ENCODE measurements at regions not wholly inside any gene's neighbourhood (a gene's known extent, or its start where the extent isn't known, plus 50 kb on each side); places are given as distances from the start of the nearest gene placed in this dataset.

DNA sequence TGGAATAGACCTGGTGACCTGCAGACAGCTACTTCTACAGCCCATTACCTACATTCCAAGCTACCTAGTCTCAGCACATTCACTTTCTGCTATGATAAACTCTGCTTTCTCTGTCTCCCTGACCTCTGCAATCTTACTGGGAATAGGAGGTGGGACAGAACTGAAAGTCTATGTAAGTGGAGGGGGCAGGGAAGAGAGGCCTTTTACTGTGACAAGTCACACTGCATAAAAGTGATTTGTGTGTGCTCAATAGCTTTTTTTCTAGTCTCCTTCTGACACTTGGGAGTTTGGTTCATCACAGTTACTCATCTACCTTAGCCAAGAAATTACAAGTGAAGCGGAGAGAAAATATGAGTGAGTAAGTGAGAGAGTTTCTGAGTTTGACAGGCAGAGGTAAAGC is 322.4 kb downstream of the OLFM4 start:
- TF ChIP-seq, protein P1, sequence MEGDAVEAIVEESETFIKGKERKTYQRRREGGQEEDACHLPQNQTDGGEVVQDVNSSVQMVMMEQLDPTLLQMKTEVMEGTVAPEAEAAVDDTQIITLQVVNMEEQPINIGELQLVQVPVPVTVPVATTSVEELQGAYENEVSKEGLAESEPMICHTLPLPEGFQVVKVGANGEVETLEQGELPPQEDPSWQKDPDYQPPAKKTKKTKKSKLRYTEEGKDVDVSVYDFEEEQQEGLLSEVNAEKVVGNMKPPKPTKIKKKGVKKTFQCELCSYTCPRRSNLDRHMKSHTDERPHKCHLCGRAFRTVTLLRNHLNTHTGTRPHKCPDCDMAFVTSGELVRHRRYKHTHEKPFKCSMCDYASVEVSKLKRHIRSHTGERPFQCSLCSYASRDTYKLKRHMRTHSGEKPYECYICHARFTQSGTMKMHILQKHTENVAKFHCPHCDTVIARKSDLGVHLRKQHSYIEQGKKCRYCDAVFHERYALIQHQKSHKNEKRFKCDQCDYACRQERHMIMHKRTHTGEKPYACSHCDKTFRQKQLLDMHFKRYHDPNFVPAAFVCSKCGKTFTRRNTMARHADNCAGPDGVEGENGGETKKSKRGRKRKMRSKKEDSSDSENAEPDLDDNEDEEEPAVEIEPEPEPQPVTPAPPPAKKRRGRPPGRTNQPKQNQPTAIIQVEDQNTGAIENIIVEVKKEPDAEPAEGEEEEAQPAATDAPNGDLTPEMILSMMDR (conservative IDR thresholded peaks at IDR 0.05 in 1 of 2, IDR thresholded peaks at IDR 0.05 in 1 of 2; ENCODE audit: extremely low read depth in 1 of 2, insufficient read depth in 1 of 2, low read depth in 1 of 2, low read length in 2 of 2), result no peak
- TF ChIP-seq EZH2 (IDR thresholded peaks at IDR 0.05; ENCODE audit: borderline replicate concordance, low read length), result no peak
